ENCODE measurements at regions not wholly inside any gene's neighbourhood (a gene's known extent, or its start where the extent isn't known, plus 50 kb on each side); places are given as distances from the start of the nearest gene placed in this dataset.
"Not testable (repeated sequence)": the region's sequence is repeated elsewhere in the genome, so short reads cannot be mapped to it uniquely, and the experiment has no call there.

- H3K79me1 ChIP-seq (ENCODE audit: low read depth, low read length); H4K91ac ChIP-seq (ENCODE audit: low read depth, low read length, poor library complexity); H3K4me3 ChIP-seq (ENCODE audit: low read length in 2 of 2); H2BK5ac ChIP-seq (ENCODE audit: low read length); H4K8ac ChIP-seq (ENCODE audit: low read depth, low read length); H2AFZ ChIP-seq (ENCODE audit: low read length); H3K14ac ChIP-seq (ENCODE audit: low read length); H2BK15ac ChIP-seq (ENCODE audit: low read length); H3K4me2 ChIP-seq (ENCODE audit: insufficient read depth, low read length, poor library complexity, severe bottlenecking); H3K9ac ChIP-seq (ENCODE audit: low read depth, low read length, poor library complexity); H3K4me1 ChIP-seq (ENCODE audit: control insufficient read depth in 2 of 2, insufficient read depth in 1 of 2, low read depth in 1 of 2, low read length in 2 of 2); H3K18ac ChIP-seq (ENCODE audit: low read length); H3K27me3 ChIP-seq (ENCODE audit: control insufficient read depth in 3 of 3, insufficient read depth in 3 of 3, low read depth in 1 of 3, low read length in 3 of 3); H2BK12ac ChIP-seq (ENCODE audit: low read length); H3K36me3 ChIP-seq (replicated peaks in 1 of 2; ENCODE audit: control insufficient read depth in 2 of 2, insufficient read depth in 2 of 2, low read length in 2 of 2); H2AK5ac ChIP-seq (ENCODE audit: low read depth, low read length); H3K4ac ChIP-seq (ENCODE audit: low read length); H3K23ac ChIP-seq (ENCODE audit: low read depth, low read length, poor library complexity); DNase-seq (ENCODE audit: low spot score); H2BK120ac ChIP-seq (ENCODE audit: low read depth, low read length); H3K27ac ChIP-seq (replicated peaks; ENCODE audit: low read length); H3K9me3 ChIP-seq (replicated peaks in 1 of 2; ENCODE audit: control insufficient read depth in 2 of 2, insufficient read depth in 1 of 2, low read depth in 1 of 2, low read length in 2 of 2): not testable (repeated sequence)
- WGBS, 2 donors (ENCODE audit: extremely low coverage in 2 of 2, insufficient read length in 2 of 2, insufficient replicate concordance in 1 of 2) = no CpG with 5 or more reads among the region's 2 CpGs
These were observed 338.8 kb upstream of the NDST4 start for GRCh38 chr4:115452229-115452628.

GRCh38 chr4:115437739-115438138 lies 324.3 kb upstream of the NDST4 start:
- Histone ChIP-seq H2AK5ac (ENCODE audit: low read depth, low read length) (no peak overlapping the region), H3K4me3 (ENCODE audit: low read length in 2 of 2) (no peak overlapping the region), H3K23ac (ENCODE audit: low read depth, low read length, poor library complexity) (no peak overlapping the region), H2BK120ac (ENCODE audit: low read depth, low read length) (no peak overlapping the region), H3K4ac (ENCODE audit: low read length) (no peak overlapping the region), H3K4me2 (ENCODE audit: insufficient read depth, low read length, poor library complexity, severe bottlenecking) (no peak overlapping the region), H2BK5ac (ENCODE audit: low read length) (no peak overlapping the region), H2BK15ac (ENCODE audit: low read length) (no peak overlapping the region), H3K27ac (replicated peaks; ENCODE audit: low read length) (no peak overlapping the region), H4K91ac (ENCODE audit: low read depth, low read length, poor library complexity) (no peak overlapping the region), H3K9me3 (replicated peaks in 1 of 2; ENCODE audit: control insufficient read depth in 2 of 2, insufficient read depth in 1 of 2, low read depth in 1 of 2, low read length in 2 of 2) (peaks cover 0 to 2% of the 10 kb centered on the region in 2 donors), H3K14ac (ENCODE audit: low read length) (no peak overlapping the region), H3K36me3 (replicated peaks in 1 of 2; ENCODE audit: control insufficient read depth in 2 of 2, insufficient read depth in 2 of 2, low read length in 2 of 2) (no peaks in the 10 kb centered on the region), H3K18ac (ENCODE audit: low read length) (no peak overlapping the region), H3K79me1 (ENCODE audit: low read depth, low read length) (no peaks in the 10 kb centered on the region), H4K8ac (ENCODE audit: low read depth, low read length) (no peak overlapping the region), H2BK12ac (ENCODE audit: low read length) (no peak overlapping the region), H3K4me1 (ENCODE audit: control insufficient read depth in 2 of 2, insufficient read depth in 1 of 2, low read depth in 1 of 2, low read length in 2 of 2) (no peaks in the 10 kb centered on the region), H2AFZ (ENCODE audit: low read length) (no peak overlapping the region), H3K27me3 (ENCODE audit: control insufficient read depth in 3 of 3, insufficient read depth in 3 of 3, low read depth in 1 of 3, low read length in 3 of 3) (no peaks in the 10 kb centered on the region), H3K9ac (ENCODE audit: low read depth, low read length, poor library complexity) (no peak overlapping the region)
- DNase-seq (ENCODE audit: low spot score) = no peak
- WGBS, 2 donors (ENCODE audit: extremely low coverage in 2 of 2, insufficient read length in 2 of 2, insufficient replicate concordance in 1 of 2) = no CpG with 5 or more reads among the region's 3 CpGs

DNA sequence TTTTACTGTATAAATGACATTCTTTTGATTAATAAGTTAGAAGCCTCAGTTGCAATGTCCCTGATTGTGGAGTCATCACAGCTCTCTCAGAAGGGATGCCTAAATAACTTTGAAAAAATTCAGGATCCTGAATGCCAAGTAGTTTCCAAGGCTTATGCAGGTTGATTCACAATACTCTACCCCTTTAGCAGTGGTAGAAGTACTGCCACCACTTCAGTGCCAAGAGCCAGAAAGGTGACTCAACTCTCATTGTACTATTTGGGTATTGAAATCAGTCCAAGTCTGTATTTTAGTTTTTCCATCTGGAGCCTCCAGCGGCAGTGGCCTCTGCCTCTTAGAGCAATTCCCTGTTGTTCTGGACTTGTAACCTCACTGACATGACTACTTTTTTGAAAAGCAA lies 320.1 kb upstream of the NDST4 start:
- Histone ChIP-seq H2BK15ac (ENCODE audit: low read length) (no peak overlapping the region), H2BK5ac (ENCODE audit: low read length) (no peak overlapping the region), H4K91ac (ENCODE audit: low read depth, low read length, poor library complexity) (no peak overlapping the region), H2BK120ac (ENCODE audit: low read depth, low read length) (no peak overlapping the region), H3K9me3 (replicated peaks in 1 of 2; ENCODE audit: control insufficient read depth in 2 of 2, insufficient read depth in 1 of 2, low read depth in 1 of 2, low read length in 2 of 2) (peaks cover 0 to 2% of the 10 kb centered on the region in 2 donors), H3K9ac (ENCODE audit: low read depth, low read length, poor library complexity) (no peak overlapping the region), H3K4me3 (ENCODE audit: low read length in 2 of 2) (no peak overlapping the region), H3K4ac (ENCODE audit: low read length) (no peak overlapping the region), H2BK12ac (ENCODE audit: low read length) (no peak overlapping the region), H3K27me3 (ENCODE audit: control insufficient read depth in 3 of 3, insufficient read depth in 3 of 3, low read depth in 1 of 3, low read length in 3 of 3) (no peaks in the 10 kb centered on the region), H3K23ac (ENCODE audit: low read depth, low read length, poor library complexity) (no peak overlapping the region), H4K8ac (ENCODE audit: low read depth, low read length) (no peak overlapping the region), H3K27ac (replicated peaks; ENCODE audit: low read length) (no peak overlapping the region), H3K79me1 (ENCODE audit: low read depth, low read length) (no peaks in the 10 kb centered on the region), H3K36me3 (replicated peaks in 1 of 2; ENCODE audit: control insufficient read depth in 2 of 2, insufficient read depth in 2 of 2, low read length in 2 of 2) (no peaks in the 10 kb centered on the region), H3K18ac (ENCODE audit: low read length) (no peak overlapping the region), H3K14ac (ENCODE audit: low read length) (no peak overlapping the region), H2AFZ (ENCODE audit: low read length) (no peak overlapping the region), H3K4me1 (ENCODE audit: control insufficient read depth in 2 of 2, insufficient read depth in 1 of 2, low read depth in 1 of 2, low read length in 2 of 2) (no peaks in the 10 kb centered on the region), H2AK5ac (ENCODE audit: low read depth, low read length) (no peak overlapping the region), H3K4me2 (ENCODE audit: insufficient read depth, low read length, poor library complexity, severe bottlenecking) (no peak overlapping the region)
- DNase-seq (ENCODE audit: low spot score) = no peak
- WGBS, 2 donors (ENCODE audit: extremely low coverage in 2 of 2, insufficient read length in 2 of 2, insufficient replicate concordance in 1 of 2) = no CpG with 5 or more reads among the region's 1 CpG

GRCh38 chr4:115430024-115430423 lies 316.6 kb upstream of the NDST4 start:
- Histone ChIP-seq H3K4ac (ENCODE audit: low read length) (no peak overlapping the region), H3K4me2 (ENCODE audit: insufficient read depth, low read length, poor library complexity, severe bottlenecking) (no peak overlapping the region), H2BK120ac (ENCODE audit: low read depth, low read length) (no peak overlapping the region), H3K27ac (replicated peaks; ENCODE audit: low read length) (no peak overlapping the region), H2BK12ac (ENCODE audit: low read length) (no peak overlapping the region), H3K27me3 (ENCODE audit: control insufficient read depth in 3 of 3, insufficient read depth in 3 of 3, low read depth in 1 of 3, low read length in 3 of 3) (no peaks in the 10 kb centered on the region), H4K91ac (ENCODE audit: low read depth, low read length, poor library complexity) (no peak overlapping the region), H3K4me3 (ENCODE audit: low read length in 2 of 2) (no peak overlapping the region), H2BK5ac (ENCODE audit: low read length) (no peak overlapping the region), H3K36me3 (replicated peaks in 1 of 2; ENCODE audit: control insufficient read depth in 2 of 2, insufficient read depth in 2 of 2, low read length in 2 of 2) (no peaks in the 10 kb centered on the region), H4K8ac (ENCODE audit: low read depth, low read length) (no peak overlapping the region), H2AK5ac (ENCODE audit: low read depth, low read length) (no peak overlapping the region), H2BK15ac (ENCODE audit: low read length) (no peak overlapping the region), H3K9ac (ENCODE audit: low read depth, low read length, poor library complexity) (no peak overlapping the region), H3K14ac (ENCODE audit: low read length) (no peak overlapping the region), H3K4me1 (ENCODE audit: control insufficient read depth in 2 of 2, insufficient read depth in 1 of 2, low read depth in 1 of 2, low read length in 2 of 2) (no peaks in the 10 kb centered on the region), H3K23ac (ENCODE audit: low read depth, low read length, poor library complexity) (no peak overlapping the region), H3K9me3 (replicated peaks in 1 of 2; ENCODE audit: control insufficient read depth in 2 of 2, insufficient read depth in 1 of 2, low read depth in 1 of 2, low read length in 2 of 2) (peaks cover 0 to 2% of the 10 kb centered on the region in 2 donors), H3K18ac (ENCODE audit: low read length) (no peak overlapping the region), H2AFZ (ENCODE audit: low read length) (no peak overlapping the region), H3K79me1 (ENCODE audit: low read depth, low read length) (no peaks in the 10 kb centered on the region)
- no CpG with 5 or more reads among the region's 3 CpGs for WGBS, 2 donors (ENCODE audit: extremely low coverage in 2 of 2, insufficient read length in 2 of 2, insufficient replicate concordance in 1 of 2)
- no peak for DNase-seq (ENCODE audit: low spot score)

All from neuronal stem cell (in vitro differentiated cells).